ENCODE measurements at regions not wholly inside any gene's neighbourhood (a gene's known extent, or its start where the extent isn't known, plus 50 kb on each side); places are given as distances from the start of the nearest gene placed in this dataset.

DNA sequence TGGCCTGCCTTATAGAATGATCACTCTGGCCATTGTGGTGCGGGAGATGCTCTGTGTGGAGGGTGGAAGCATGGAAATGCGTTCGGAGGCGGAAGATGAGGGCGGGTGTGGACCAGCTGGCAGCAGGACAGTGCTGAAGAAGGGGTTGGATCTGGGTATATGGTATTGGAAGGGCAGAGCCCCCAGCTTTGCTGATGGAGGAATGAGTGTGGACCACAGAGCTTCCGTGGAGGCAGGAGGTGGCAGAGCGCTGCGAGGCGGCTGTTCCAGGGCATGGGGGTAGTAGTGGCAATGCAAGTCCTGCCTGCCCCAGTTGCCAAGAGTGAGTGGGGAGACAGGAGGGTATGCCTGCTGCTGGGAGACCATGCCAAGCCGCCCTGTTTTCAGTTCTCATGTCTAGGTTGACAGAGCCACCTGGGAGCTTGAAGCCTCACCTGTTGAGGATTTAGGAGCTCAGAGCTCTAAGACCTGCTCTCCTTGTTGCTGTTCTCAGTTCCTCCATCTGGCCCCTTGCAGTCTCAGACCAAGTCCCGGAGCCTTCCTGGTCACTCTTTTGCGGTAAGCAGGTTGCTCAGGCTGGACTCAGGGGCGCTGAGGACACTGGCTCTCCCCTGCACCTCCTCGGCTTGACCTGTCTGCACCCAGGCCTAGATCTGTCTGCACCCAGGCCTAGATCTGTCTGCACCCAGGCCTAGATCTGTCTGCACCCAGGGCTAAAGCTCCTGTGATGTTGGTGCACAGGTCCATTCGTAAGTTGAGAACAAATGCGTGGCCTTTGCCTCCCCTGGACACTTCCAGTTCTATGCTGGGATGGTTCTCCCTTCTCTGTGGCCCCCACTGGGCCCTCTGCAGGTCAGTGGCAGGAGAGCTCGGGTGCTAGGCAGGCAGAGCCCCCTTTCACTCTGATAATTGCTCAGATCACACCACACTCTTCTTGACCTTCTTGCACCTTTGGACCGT is 290.5 kb upstream of the HS6ST1 start:
- TF ChIP-seq, protein P1, sequence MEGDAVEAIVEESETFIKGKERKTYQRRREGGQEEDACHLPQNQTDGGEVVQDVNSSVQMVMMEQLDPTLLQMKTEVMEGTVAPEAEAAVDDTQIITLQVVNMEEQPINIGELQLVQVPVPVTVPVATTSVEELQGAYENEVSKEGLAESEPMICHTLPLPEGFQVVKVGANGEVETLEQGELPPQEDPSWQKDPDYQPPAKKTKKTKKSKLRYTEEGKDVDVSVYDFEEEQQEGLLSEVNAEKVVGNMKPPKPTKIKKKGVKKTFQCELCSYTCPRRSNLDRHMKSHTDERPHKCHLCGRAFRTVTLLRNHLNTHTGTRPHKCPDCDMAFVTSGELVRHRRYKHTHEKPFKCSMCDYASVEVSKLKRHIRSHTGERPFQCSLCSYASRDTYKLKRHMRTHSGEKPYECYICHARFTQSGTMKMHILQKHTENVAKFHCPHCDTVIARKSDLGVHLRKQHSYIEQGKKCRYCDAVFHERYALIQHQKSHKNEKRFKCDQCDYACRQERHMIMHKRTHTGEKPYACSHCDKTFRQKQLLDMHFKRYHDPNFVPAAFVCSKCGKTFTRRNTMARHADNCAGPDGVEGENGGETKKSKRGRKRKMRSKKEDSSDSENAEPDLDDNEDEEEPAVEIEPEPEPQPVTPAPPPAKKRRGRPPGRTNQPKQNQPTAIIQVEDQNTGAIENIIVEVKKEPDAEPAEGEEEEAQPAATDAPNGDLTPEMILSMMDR (IDR thresholded peaks at IDR 0.05) = no peak
- no peak for TF ChIP-seq POLR2A (IDR thresholded peaks at IDR 0.05)

All from lower leg skin (tissue), 3 donors.